KMS-11 (cell line): ENCODE measurements at regions not wholly inside any gene's neighbourhood (a gene's known extent, or its start where the extent isn't known, plus 50 kb on each side); places are given as distances from the start of the nearest gene placed in this dataset.

Experiments used
- H2AFZ ChIP-seq: fragments of 200-600 bp; sonication (generic); 2 replicates; pipeline ENCODE4 v1.6.1; 2016; ENCODE audit warnings: antibody characterized with exemption, mixed run types, low read depth
- H3K27ac ChIP-seq: fragments of 200-600 bp; sonication (generic); 2 replicates; pipeline ENCODE4 v1.6.1; 2016; ENCODE audit warnings: mild to moderate bottlenecking, mixed run types
- H3K27me3 ChIP-seq: fragments of 200-600 bp; sonication (generic); 2 replicates; pipeline ENCODE4 v1.6.1; 2017; ENCODE audit warnings: mild to moderate bottlenecking, low read depth, mixed run types, moderate library complexity; ENCODE audit not compliant: insufficient read depth
- H3K36me3 ChIP-seq: fragments of 200-600 bp; sonication (generic); 2 replicates; pipeline ENCODE4 v1.6.1; 2017; ENCODE audit warnings: mild to moderate bottlenecking, mixed run types; ENCODE audit not compliant: insufficient read depth
- H3K4me1 ChIP-seq: fragments of 200-600 bp; sonication (generic); 2 replicates; pipeline ENCODE4 v1.6.1; 2016; ENCODE audit warnings: mild to moderate bottlenecking, low read depth, mixed run types; ENCODE audit not compliant: poor library complexity, severe bottlenecking
- H3K4me2 ChIP-seq: fragments of 200-600 bp; sonication (generic); 2 replicates; pipeline ENCODE4 v1.7.0; 2016; ENCODE audit warnings: mild to moderate bottlenecking, mixed run types
- H3K4me3 ChIP-seq: fragments of 200-600 bp; sonication (generic); IDR thresholded peaks from 2 replicates; pipeline ENCODE4 v1.6.1; 2017; ENCODE audit warnings: low read depth, low read length, mixed read lengths; ENCODE audit not compliant: insufficient read depth
- H3K79me2 ChIP-seq: fragments of 200-600 bp; sonication (generic); 2 replicates; pipeline ENCODE4 v1.6.1; 2016; ENCODE audit warnings: low read depth, mixed run types; ENCODE audit not compliant: insufficient read depth
- H3K9ac ChIP-seq: fragments of 200-600 bp; sonication (generic); 2 replicates; pipeline ENCODE4 v1.6.1; 2016; ENCODE audit warnings: mild to moderate bottlenecking, mixed run types
- H4K20me1 ChIP-seq: fragments of 200-600 bp; sonication (generic); 2 replicates; pipeline ENCODE4 v1.6.1; 2016; ENCODE audit warnings: mild to moderate bottlenecking, mixed run types; ENCODE audit not compliant: insufficient read depth
- CTCF ChIP-seq: fragments of 200-600 bp; sonication (generic); conservative IDR thresholded peaks from 2 replicates; pipeline ENCODE4 v1.6.1; 2017; ENCODE audit warnings: low read depth, mild to moderate bottlenecking, antibody characterized with exemption, low read length, moderate library complexity, mixed read lengths

- H3K9ac ChIP-seq = no peak overlapping the region
- H3K27ac ChIP-seq = no peak overlapping the region
- TF ChIP-seq CTCF = no peak
Observed at GRCh38 chr10:21157664-21158063, 260.6 kb upstream of the NEBL start.

GRCh38 chr10:21150166-21150565 is 253.1 kb upstream of the NEBL start:
- Histone ChIP-seq H3K4me3 (no peak overlapping the region), H3K4me2 (no peak overlapping the region), H3K36me3 (no peaks in the 10 kb centered on the region), H2AFZ (no peak overlapping the region), H3K27ac (no peak overlapping the region), H3K4me1 (no peaks in the 10 kb centered on the region), H4K20me1 (no peaks in the 10 kb centered on the region), H3K79me2 (no peaks in the 10 kb centered on the region), H3K27me3 (no peaks in the 10 kb centered on the region), H3K9ac (no peak overlapping the region)
- TF ChIP-seq CTCF = no peak

More at GRCh38 chr10:21157664-21158063, 260.6 kb upstream of the NEBL start:
- no peak overlapping the region for H3K4me2 ChIP-seq
- no peaks in the 10 kb centered on the region for H3K4me1 ChIP-seq
- H3K4me3 ChIP-seq = no peak overlapping the region
- no peak overlapping the region for H2AFZ ChIP-seq
- no peaks in the 10 kb centered on the region for H4K20me1 ChIP-seq
- no peaks in the 10 kb centered on the region for H3K27me3 ChIP-seq
- no peaks in the 10 kb centered on the region for H3K79me2 ChIP-seq
- no peaks in the 10 kb centered on the region for H3K36me3 ChIP-seq

- H3K79me2 ChIP-seq = no peaks in the 10 kb centered on the region
- no peaks in the 10 kb centered on the region for H3K27me3 ChIP-seq
- no peaks in the 10 kb centered on the region for H3K36me3 ChIP-seq
- H3K4me1 ChIP-seq = no peaks in the 10 kb centered on the region
- no peak for TF ChIP-seq CTCF
- H2AFZ ChIP-seq = no peak overlapping the region
- H4K20me1 ChIP-seq = no peaks in the 10 kb centered on the region
- H3K4me2 ChIP-seq = no peak overlapping the region
- H3K4me3 ChIP-seq = no peak overlapping the region
- H3K27ac ChIP-seq = no peak overlapping the region
- no peak overlapping the region for H3K9ac ChIP-seq
Observed at GRCh38 chr10:21146436-21146789, 249.3 kb upstream of the NEBL start.

- H3K4me1 ChIP-seq = no peaks in the 10 kb centered on the region
- TF ChIP-seq CTCF = no peak
- H3K4me3 ChIP-seq = no peak overlapping the region
- H3K79me2 ChIP-seq = no peaks in the 10 kb centered on the region
- H4K20me1 ChIP-seq = no peaks in the 10 kb centered on the region
- H2AFZ ChIP-seq = no peak overlapping the region
- H3K36me3 ChIP-seq = no peaks in the 10 kb centered on the region
- no peak overlapping the region for H3K4me2 ChIP-seq
- H3K27me3 ChIP-seq = no peaks in the 10 kb centered on the region
- no peak overlapping the region for H3K27ac ChIP-seq
- H3K9ac ChIP-seq = no peak overlapping the region
Observed at GRCh38 chr10:21145751-21146435, 248.8 kb upstream of the NEBL start.
